Thoracic aorta (tissue), 2 donors: ENCODE measurements at regions not wholly inside any gene's neighbourhood (a gene's known extent, or its start where the extent isn't known, plus 50 kb on each side); places are given as distances from the start of the nearest gene placed in this dataset.

Experiments
- ATAC-seq: fragments of 150-250 bp; one replicate; pipeline ENCODE4 v1.8.0; 2017; ENCODE audit warnings: low read depth; ENCODE audit not compliant: insufficient number of reproducible peaks, low FRiP score
- DNase-seq: peaks from one replicate; pipeline ENCODE4 v3.0.0-alpha.2; 2020; ENCODE audit warnings: low spot score
- H3K27ac ChIP-seq, 2 donors: fragments of 200-600 bp; sonication (generic); 1 replicate in 1 of 2; 2 replicates in 1 of 2; pipeline ENCODE4 v1.5.1; 2016; ENCODE audit warnings: mild to moderate bottlenecking in 2 of 2, moderate library complexity in 2 of 2
- H3K27me3 ChIP-seq: fragments of 200-600 bp; sonication (generic); replicated peaks from 2 replicates; pipeline ENCODE4 v1.6.0; 2016; ENCODE audit warnings: mild to moderate bottlenecking; ENCODE audit not compliant: insufficient read depth
- H3K36me3 ChIP-seq: fragments of 200-600 bp; sonication (generic); one replicate; pipeline ENCODE4 v1.5.1; 2016
- H3K4me1 ChIP-seq, 2 donors: fragments of 200-600 bp; sonication (generic); 1 replicate in 1 of 2; 2 replicates in 1 of 2; pipeline versions ENCODE4 v1.5.1 to v1.6.0; 2016; ENCODE audit warnings: low read depth in 2 of 2, mild to moderate bottlenecking in 1 of 2; ENCODE audit not compliant: control insufficient read depth in 1 of 2
- H3K4me3 ChIP-seq: fragments of 200-600 bp; sonication (generic); 2 replicates; pipeline ENCODE4 v1.5.1; 2016; ENCODE audit warnings: mild to moderate bottlenecking
- H3K9me3 ChIP-seq: fragments of 200-600 bp; sonication (generic); 2 replicates; pipeline ENCODE4 v1.5.1; 2016
- TF ChIP-seq, protein P1 (sequence below): fragments of 200-600 bp; sonication (generic); IDR thresholded peaks from one replicate; pipeline ENCODE4 v1.5.1; 2019; ENCODE audit warnings: antibody characterized with exemption

DNA sequence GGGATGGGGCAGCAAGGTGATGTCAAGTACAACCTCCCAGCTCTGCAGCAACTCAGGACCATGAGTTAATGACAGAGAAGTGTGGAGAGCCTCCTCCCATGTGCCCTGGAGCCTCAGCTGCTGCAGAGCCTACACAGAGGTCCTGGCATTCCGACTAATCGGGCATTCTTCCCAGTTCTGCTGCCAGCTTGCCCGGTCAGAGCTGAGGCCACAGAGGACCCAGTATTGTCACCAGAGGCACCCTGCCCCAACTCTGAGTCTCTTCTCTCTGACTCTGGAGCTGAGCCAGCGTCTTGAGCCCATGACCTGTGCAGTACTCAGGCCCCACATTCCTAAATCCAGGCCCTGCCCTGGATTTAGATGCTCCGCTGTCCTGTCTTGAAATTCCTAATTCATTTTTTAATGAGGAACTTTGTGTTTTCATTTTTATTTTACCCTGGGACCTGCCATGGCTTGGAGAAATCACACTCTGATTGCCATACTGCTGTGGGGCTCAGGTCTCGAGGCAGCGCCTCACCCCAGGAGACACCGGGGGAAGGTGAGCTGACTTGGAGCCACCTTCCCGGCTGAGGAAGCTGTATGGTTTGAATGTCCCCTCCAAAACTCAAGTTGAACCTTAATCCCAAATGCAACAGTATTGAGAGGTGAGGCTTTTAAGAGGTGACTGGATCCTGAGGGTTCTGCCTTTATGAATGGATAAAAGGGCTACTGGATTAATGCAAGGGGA is 144.9 kb upstream of the ZNF507 start:
- DNase-seq (no peak), ATAC-seq (no peak)
- H3K27ac ChIP-seq = no peak overlapping the region
- H3K4me1 ChIP-seq = no peaks in the 10 kb centered on the region
- H3K9me3 ChIP-seq = no peaks in the 10 kb centered on the region
- TF ChIP-seq, protein P1, sequence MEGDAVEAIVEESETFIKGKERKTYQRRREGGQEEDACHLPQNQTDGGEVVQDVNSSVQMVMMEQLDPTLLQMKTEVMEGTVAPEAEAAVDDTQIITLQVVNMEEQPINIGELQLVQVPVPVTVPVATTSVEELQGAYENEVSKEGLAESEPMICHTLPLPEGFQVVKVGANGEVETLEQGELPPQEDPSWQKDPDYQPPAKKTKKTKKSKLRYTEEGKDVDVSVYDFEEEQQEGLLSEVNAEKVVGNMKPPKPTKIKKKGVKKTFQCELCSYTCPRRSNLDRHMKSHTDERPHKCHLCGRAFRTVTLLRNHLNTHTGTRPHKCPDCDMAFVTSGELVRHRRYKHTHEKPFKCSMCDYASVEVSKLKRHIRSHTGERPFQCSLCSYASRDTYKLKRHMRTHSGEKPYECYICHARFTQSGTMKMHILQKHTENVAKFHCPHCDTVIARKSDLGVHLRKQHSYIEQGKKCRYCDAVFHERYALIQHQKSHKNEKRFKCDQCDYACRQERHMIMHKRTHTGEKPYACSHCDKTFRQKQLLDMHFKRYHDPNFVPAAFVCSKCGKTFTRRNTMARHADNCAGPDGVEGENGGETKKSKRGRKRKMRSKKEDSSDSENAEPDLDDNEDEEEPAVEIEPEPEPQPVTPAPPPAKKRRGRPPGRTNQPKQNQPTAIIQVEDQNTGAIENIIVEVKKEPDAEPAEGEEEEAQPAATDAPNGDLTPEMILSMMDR = no peak
- H3K36me3 ChIP-seq = no peaks in the 10 kb centered on the region
- no peaks in the 10 kb centered on the region for H3K27me3 ChIP-seq
- no peak overlapping the region for H3K4me3 ChIP-seq

DNA sequence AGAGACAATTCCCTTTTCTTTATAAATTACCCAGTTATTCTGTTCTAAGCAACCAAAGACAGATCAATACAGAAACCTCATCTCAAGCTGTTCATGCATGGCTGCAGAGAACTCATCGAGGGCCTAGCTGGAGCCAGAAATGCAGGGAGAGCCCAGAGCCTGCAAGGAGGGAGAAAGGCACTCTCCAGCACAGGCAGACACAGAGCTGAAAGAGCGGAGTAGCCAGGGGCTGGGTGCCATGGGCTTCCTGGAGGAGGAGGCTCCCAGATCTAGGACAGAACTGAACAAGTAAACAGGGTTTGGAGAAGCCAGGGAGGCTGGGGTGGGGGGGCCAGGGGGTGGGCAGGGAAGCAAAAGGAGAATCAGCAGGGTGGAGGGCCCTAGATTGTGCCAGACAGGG is 144.2 kb upstream of the ZNF507 start:
- DNase-seq = no peak
- H3K27me3 ChIP-seq = no peaks in the 10 kb centered on the region
- no peaks in the 10 kb centered on the region for H3K9me3 ChIP-seq
- TF ChIP-seq, protein P1 = no peak
- no peaks in the 10 kb centered on the region for H3K36me3 ChIP-seq
- ATAC-seq = no peak
- no peak overlapping the region for H3K4me3 ChIP-seq
- H3K27ac ChIP-seq = no peak overlapping the region
- no peaks in the 10 kb centered on the region for H3K4me1 ChIP-seq

DNA sequence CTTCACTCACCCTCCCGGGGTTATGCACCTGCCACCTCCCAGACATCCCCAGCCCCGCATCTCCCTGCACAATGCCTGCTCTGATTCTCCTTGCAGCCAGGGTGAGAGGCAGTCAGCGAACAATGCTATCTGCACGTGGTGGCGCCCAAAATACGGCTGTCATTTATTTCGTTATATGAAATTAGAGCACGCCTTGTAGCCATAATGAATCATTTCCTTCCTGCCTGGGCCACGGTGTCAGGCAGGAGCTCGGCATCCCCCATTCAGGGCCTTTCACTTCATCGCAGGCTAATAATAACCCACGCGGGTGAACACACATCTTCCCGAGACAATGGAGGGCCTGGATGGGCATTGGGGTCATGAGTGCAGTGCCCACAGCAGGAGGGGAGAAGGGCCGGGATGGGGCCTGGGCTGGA is 143.8 kb upstream of the ZNF507 start:
- DNase-seq (no peak), ATAC-seq (no peak)
- Histone ChIP-seq H3K27me3 (no peaks in the 10 kb centered on the region), H3K27ac (no peak overlapping the region), H3K9me3 (no peaks in the 10 kb centered on the region), H3K36me3 (no peaks in the 10 kb centered on the region), H3K4me1 (no peaks in the 10 kb centered on the region), H3K4me3 (no peak overlapping the region)
- TF ChIP-seq, protein P1 = no peak

- Histone ChIP-seq H3K9me3 (no peaks in the 10 kb centered on the region), H3K4me3 (no peak overlapping the region), H3K4me1 (no peaks in the 10 kb centered on the region), H3K27ac (no peak overlapping the region), H3K36me3 (no peaks in the 10 kb centered on the region), H3K27me3 (no peaks in the 10 kb centered on the region)
- ATAC-seq (no peak), DNase-seq (no peak)
- TF ChIP-seq, protein P1 = no peak
Observed at GRCh38 chr19:32202244-32202643, 143.2 kb upstream of the ZNF507 start.

GRCh38 chr19:32203161-32203560 is 142.2 kb upstream of the ZNF507 start:
- Histone ChIP-seq H3K4me3 (no peak overlapping the region), H3K4me1 (no peaks in the 10 kb centered on the region), H3K27ac (no peak overlapping the region), H3K36me3 (no peaks in the 10 kb centered on the region), H3K27me3 (no peaks in the 10 kb centered on the region), H3K9me3 (no peaks in the 10 kb centered on the region)
- TF ChIP-seq, protein P1 = no peak
- DNase-seq (no peak), ATAC-seq (no peak)
